ENCODE measurements at regions not wholly inside any gene's neighbourhood (a gene's known extent, or its start where the extent isn't known, plus 50 kb on each side); places are given as distances from the start of the nearest gene placed in this dataset.
"Not testable (repeated sequence)": the region's sequence is repeated elsewhere in the genome, so short reads cannot be mapped to it uniquely, and the experiment has no call there.

DNA sequence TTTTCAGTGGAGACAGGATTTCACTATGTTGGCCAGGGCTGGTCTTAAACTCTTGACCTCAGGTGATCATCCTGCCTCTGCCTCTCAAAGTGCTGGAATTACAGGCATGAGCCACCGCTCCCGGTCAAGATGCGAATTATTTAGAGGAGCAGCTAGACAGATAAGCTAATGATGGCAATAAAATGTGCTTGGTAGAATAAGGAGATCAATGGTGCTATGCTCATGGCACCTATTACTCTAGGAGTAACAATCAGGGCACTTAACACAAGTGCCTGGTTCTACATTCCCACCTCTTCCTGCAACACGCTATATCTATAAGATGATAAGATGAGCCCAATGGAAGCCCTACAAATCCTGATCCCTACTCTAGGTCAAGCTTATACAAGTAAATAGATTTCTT is 61.4 kb upstream of the LOC128125822 start:
- no peak for TF ChIP-seq CTCF (conservative IDR thresholded peaks at IDR 0.05)
- no peak for TF ChIP-seq ZFX (IDR thresholded peaks at IDR 0.05)
- H3K27ac ChIP-seq: no peak overlapping the region

DNA sequence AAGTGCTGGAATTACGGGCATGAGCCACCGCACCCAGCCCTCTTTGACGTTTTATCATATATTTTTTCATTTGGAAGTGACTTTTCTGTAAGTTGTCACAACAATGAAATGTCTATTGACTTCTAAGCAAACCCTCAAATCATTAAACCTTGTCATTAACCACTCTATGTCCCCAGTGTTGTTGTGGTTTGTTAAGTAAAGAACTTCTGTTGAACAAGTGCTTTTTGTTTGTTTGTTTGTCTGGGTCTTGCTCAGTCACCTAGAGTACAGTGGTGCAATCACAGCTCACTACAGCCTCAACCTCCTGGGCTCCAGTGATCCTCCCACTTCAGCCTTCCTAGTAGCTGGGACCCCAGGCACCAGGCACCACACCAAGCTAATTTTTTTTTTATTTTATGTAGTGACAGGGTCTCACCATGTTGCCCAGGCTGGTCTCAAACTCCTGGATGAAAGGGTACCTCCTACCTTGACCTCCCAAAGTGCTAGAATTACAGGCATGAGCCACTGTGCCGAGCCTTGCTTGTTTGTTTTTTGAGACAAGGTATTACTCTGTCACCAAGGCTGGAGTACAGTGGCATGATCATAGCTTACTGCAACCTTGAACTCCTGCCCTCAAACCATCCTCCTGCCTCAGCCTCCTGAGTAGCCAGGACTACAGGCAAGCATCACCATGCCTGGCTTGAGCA is 57.6 kb upstream of the LOC128125822 start:
- H3K27ac ChIP-seq: no peak overlapping the region
- TF ChIP-seq CTCF (conservative IDR thresholded peaks at IDR 0.05) (no peak), ZFX (IDR thresholded peaks at IDR 0.05) (no peak)

DNA sequence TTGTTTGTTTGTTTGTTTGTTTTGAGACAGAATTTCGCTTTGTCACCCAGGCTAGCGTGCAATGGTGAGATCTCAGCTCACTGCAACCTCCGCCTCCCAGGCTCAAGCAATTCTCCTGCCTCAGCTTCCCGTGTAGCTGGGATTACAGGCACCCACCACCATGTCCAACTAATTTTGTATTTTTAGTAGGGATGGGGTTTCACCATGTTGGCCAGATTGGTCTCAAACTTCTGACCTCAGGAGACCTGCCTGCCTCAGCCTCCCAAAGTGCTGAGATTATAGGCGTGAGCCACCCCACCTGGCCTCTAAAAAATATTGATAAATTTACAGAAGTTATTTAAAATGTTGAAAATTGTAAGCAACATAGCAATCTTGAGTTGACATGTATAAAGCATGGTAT is 57.1 kb upstream of the LOC128125822 start:
- not testable (repeated sequence) for H3K27ac ChIP-seq

- TF ChIP-seq CTCF (conservative IDR thresholded peaks at IDR 0.05): no peak
- TF ChIP-seq ZFX (IDR thresholded peaks at IDR 0.05): no peak
- H3K27ac ChIP-seq: no peak overlapping the region
Measured at GRCh38 chr6:63516186-63516944, 55.9 kb upstream of the LOC128125822 start.

DNA sequence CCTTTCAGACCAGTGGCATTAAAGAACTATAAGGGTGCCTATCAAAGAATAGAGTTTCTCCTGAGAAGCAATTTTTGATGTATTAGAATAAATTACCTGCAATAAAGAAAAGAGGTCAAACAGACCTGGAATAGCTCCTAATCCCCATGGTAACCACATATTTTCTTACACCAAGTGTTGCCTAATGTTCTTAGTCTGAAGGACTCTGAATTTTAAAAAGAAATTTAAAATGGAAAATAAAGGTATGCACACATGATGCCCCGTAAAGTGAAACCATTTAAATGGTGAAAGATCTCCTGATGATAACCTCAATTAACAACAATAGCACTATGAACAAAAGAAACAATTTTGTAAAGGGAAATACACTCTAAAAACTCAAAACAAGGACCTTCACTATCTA is 55.1 kb upstream of the LOC128125822 start:
- H3K27ac ChIP-seq: no peak overlapping the region
- TF ChIP-seq ZFX (IDR thresholded peaks at IDR 0.05): no peak

DNA sequence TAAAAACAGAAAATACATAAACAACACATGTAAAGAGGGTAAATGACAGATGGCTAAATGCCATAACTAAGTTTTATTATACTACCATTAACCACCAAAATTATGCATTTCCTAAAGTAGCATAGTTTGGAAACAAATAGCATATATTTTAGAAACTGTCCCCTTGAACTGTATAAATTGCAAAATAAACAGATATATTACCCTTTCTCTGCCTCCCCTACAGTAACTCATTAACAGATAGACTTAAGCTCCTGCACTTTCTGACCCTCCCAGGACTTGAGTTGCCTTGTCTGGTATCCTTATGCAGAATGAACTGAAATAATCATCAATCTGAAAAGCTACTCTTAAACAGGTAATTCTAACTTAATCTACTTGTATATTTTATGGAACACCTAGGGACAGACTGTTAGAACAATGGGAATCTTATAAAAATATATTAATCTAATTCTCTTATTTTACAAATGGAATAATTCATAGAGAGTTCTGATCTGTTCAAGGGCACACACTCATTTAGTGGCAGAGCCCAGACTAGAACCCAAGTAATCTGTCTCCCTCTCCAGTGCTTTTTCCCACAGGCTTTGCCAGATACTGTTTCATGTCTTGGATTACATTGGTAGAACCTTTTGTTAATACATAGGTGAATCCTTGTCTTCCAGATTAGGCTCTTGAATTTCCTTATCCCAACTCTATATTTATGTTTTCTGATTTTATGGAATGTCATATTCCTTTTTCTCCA is 50.6 kb upstream of the LOC128125822 start:
- H3K27ac ChIP-seq: no peak overlapping the region
- no peak for TF ChIP-seq ZFX (IDR thresholded peaks at IDR 0.05)
